GM12878 (cell line): ENCODE measurements at regions not wholly inside any gene's neighbourhood (a gene's known extent, or its start where the extent isn't known, plus 50 kb on each side); places are given as distances from the start of the nearest gene placed in this dataset.

Source experiments
- BRCA1 ChIP-seq: IDR thresholded peaks from 2 replicates; pipeline ENCODE4 v1.6.1; 2011; ENCODE audit warnings: low read depth, low read length, improper control_type of control experiment
- JUND ChIP-seq: IDR thresholded peaks from 2 replicates; pipeline ENCODE4 v1.6.1; 2012; ENCODE audit warnings: low read depth, mild to moderate bottlenecking, low read length, improper control_type of control experiment, moderate library complexity
- NFYA ChIP-seq: IDR thresholded peaks from 2 replicates; pipeline ENCODE4 v1.6.1; 2011; ENCODE audit warnings: low read depth, mild to moderate bottlenecking, low read length, improper control_type of control experiment, borderline replicate concordance
- TCF7 ChIP-seq: IDR thresholded peaks from 2 replicates; pipeline ENCODE4 v1.6.1; 2014; ENCODE audit warnings: antibody characterized with exemption, borderline replicate concordance
- TF ChIP-seq, protein P1 (sequence below): fragments of 450-650 bp; IDR thresholded peaks from 2 replicates; pipeline ENCODE4 v1.6.1; 2018; ENCODE audit warnings: mild to moderate bottlenecking, low read depth, moderate library complexity; ENCODE audit not compliant: partially characterized antibody
- TF ChIP-seq, protein P2 (sequence below): fragments of 450-650 bp; IDR thresholded peaks from 2 replicates; pipeline ENCODE4 v1.6.1; 2014; ENCODE audit warnings: mild to moderate bottlenecking
- TF ChIP-seq, protein P3 (sequence below): fragments of 450-650 bp; IDR thresholded peaks from 2 replicates; pipeline ENCODE4 v1.6.1; 2017; ENCODE audit warnings: borderline replicate concordance
- TF ChIP-seq, protein P4 (sequence below): fragments of 450-650 bp; conservative IDR thresholded peaks from 2 replicates; pipeline ENCODE4 v1.6.1; 2017; ENCODE audit warnings: mild to moderate bottlenecking, moderate library complexity

DNA sequence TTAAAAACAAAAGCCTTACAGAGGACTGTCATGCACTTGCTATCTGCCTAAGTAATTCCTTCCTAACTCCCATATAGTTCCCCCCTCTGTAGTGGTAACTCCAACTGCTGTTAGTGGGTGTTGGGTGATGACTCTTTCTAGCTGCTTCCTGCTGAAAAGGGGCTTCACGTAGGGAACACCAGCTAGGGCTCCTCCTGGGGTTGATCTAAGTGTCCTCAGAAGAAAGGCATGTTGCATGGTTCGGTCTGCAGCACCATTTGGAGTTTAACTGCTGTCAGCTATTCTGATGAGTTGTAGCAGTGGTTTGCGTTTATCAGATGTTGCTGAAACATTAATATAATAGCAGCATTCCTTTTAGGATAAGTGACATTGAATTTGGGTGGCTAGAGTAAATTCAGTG lies 281.9 kb upstream of the TUSC1 start (continued):
- TF ChIP-seq, protein P1, sequence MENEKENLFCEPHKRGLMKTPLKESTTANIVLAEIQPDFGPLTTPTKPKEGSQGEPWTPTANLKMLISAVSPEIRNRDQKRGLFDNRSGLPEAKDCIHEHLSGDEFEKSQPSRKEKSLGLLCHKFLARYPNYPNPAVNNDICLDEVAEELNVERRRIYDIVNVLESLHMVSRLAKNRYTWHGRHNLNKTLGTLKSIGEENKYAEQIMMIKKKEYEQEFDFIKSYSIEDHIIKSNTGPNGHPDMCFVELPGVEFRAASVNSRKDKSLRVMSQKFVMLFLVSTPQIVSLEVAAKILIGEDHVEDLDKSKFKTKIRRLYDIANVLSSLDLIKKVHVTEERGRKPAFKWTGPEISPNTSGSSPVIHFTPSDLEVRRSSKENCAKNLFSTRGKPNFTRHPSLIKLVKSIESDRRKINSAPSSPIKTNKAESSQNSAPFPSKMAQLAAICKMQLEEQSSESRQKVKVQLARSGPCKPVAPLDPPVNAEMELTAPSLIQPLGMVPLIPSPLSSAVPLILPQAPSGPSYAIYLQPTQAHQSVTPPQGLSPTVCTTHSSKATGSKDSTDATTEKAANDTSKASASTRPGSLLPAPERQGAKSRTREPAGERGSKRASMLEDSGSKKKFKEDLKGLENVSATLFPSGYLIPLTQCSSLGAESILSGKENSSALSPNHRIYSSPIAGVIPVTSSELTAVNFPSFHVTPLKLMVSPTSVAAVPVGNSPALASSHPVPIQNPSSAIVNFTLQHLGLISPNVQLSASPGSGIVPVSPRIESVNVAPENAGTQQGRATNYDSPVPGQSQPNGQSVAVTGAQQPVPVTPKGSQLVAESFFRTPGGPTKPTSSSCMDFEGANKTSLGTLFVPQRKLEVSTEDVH, result no peak
- TF ChIP-seq JUND (no peak), NFYA (no peak), BRCA1 (no peak), TCF7 (no peak)
- TF ChIP-seq, protein P2, sequence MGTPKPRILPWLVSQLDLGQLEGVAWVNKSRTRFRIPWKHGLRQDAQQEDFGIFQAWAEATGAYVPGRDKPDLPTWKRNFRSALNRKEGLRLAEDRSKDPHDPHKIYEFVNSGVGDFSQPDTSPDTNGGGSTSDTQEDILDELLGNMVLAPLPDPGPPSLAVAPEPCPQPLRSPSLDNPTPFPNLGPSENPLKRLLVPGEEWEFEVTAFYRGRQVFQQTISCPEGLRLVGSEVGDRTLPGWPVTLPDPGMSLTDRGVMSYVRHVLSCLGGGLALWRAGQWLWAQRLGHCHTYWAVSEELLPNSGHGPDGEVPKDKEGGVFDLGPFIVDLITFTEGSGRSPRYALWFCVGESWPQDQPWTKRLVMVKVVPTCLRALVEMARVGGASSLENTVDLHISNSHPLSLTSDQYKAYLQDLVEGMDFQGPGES, result no peak
- TF ChIP-seq, protein P3, sequence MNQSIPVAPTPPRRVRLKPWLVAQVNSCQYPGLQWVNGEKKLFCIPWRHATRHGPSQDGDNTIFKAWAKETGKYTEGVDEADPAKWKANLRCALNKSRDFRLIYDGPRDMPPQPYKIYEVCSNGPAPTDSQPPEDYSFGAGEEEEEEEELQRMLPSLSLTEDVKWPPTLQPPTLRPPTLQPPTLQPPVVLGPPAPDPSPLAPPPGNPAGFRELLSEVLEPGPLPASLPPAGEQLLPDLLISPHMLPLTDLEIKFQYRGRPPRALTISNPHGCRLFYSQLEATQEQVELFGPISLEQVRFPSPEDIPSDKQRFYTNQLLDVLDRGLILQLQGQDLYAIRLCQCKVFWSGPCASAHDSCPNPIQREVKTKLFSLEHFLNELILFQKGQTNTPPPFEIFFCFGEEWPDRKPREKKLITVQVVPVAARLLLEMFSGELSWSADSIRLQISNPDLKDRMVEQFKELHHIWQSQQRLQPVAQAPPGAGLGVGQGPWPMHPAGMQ, result no peak
- TF ChIP-seq, protein P4, sequence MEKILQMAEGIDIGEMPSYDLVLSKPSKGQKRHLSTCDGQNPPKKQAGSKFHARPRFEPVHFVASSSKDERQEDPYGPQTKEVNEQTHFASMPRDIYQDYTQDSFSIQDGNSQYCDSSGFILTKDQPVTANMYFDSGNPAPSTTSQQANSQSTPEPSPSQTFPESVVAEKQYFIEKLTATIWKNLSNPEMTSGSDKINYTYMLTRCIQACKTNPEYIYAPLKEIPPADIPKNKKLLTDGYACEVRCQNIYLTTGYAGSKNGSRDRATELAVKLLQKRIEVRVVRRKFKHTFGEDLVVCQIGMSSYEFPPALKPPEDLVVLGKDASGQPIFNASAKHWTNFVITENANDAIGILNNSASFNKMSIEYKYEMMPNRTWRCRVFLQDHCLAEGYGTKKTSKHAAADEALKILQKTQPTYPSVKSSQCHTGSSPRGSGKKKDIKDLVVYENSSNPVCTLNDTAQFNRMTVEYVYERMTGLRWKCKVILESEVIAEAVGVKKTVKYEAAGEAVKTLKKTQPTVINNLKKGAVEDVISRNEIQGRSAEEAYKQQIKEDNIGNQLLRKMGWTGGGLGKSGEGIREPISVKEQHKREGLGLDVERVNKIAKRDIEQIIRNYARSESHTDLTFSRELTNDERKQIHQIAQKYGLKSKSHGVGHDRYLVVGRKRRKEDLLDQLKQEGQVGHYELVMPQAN, result no peak
- TF ChIP-seq, all 136 proteins: peak for 0
